Hematopoietic multipotent progenitor cell (in vitro differentiated cells): ENCODE measurements at regions not wholly inside any gene's neighbourhood (a gene's known extent, or its start where the extent isn't known, plus 50 kb on each side); places are given as distances from the start of the nearest gene placed in this dataset.
A peak's percentile ranks its signal among the peaks of the same experiment; 100 is the strongest.
"Not testable (repeated sequence)": the region's sequence is repeated elsewhere in the genome, so short reads cannot be mapped to it uniquely, and the experiment has no call there.

ENCODE experiments used
- DNase-seq, 3 donors: peaks; one replicate each; pipeline ENCODE4 v3.0.0-alpha.2; 2011 to 2015; ENCODE audit warnings: low read depth in 2 of 3, low spot score in 2 of 3

DNA sequence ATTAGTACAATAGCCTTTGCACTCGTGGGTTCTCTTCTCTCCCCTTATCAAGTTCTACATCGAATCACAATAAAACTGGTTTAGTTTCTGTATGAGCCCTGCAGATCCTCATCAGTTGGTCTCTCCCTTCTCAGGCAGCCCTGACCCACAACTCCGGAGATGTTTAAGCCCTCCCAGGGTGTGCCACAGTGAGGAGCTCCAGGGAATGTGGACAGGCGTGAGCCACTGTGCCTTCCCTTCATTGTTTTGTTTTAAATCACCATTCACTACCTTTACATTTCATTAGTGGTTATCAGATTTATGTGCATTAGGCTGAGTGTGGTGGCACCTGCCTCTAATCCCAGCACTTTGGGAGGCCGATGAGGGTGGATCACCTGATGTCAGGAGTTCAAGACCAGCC, 133.2 kb downstream of the LARP7 start:
- DNase-seq = no peak

DNA sequence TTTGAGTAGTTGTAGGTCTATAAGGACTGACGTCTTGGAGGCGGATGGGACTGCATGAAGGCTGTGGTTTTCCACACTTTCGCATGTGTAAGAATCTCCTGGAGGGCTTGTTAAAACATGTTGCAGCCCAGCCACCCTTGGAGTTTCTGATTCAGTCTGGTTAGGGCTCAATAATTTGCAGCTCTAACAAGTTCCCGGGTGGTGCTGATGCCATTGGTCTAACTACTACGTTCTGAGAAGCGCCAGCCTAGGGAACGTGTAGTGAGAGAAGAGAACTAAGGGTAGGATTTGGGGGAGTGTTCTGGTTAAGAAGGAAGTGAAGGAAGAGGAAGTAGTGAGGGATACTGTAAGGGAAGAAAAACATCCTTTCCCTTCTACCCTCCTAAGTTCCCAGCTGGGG, 138.9 kb downstream of the LARP7 start:
- DNase-seq = no peak

DNA sequence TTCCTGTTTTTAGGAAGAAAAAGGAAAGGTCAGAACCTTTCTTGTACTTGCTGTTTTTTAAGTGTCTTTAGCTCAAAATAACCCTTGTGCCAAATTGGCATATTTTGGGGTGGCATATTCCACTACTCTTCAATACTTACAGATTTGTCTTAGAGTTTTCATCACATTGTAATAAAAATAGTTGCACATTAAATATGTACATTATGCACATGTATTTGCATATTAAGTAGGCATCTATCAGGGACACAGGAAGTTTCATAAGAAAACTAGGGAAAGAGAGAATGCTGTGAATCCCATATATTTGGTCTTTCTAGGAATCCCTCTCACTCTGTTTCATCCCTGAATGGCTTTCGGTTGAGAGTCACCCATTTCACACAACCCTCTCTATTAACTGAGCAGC, 139.6 kb downstream of the LARP7 start:
- DNase-seq = no peak

DNA sequence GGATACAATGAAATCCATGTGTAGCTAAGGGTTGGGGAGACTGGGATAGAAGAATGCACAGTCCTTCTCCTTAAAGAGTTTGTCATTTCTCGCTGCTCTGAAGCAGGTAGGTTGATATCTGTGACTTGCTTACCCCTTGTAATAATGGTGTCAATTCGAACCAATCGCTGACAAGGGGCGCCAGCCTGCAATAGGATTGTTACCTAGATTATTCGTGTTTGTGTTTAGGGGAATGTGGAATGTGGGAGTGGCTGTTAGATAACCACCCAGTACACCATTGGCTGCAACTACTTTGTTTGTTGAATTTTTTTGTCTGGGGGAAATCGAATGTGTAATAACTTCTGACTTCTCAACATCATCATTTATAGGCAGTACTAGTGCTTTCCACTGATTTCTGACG, 141.6 kb downstream of the LARP7 start:
- DNase-seq = no peak

DNA sequence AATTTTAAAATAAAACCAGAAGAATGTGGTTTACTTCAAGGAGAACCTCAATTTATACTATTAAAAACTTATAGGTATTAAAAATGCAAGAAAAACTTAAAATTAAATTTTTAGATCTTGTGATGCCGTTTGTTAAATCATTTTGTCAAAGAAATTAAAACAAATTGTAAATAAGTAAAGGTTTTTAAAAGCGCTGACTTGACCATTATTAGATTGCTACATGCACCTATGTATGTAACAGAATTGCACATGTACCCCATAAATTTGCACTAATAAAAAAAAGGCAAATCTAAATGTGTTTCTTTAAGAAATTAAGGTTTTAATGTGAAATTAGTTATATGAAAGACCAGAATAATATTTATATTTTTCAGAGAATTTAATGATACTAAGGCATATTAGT, 156.1 kb downstream of the LARP7 start:
- no peak for DNase-seq

DNA sequence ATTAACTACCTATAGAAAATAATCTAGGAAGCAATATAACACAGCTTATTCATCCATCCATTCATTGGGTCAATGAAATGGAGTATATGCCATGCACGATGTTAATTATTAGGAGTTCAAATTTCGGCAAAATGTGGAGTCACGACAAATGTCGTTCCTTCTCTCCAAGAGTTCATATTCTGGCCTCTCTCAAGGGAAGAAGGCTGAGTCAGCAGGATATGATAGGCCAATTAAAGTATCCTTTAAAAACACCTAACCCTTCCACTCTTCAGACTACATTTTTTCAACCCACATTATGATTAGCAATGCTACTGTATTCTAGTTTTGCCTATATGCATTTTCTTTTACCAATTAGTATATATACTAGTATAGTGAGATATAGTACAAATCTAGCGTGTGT, 163.1 kb downstream of the LARP7 start:
- no peak for DNase-seq

DNA sequence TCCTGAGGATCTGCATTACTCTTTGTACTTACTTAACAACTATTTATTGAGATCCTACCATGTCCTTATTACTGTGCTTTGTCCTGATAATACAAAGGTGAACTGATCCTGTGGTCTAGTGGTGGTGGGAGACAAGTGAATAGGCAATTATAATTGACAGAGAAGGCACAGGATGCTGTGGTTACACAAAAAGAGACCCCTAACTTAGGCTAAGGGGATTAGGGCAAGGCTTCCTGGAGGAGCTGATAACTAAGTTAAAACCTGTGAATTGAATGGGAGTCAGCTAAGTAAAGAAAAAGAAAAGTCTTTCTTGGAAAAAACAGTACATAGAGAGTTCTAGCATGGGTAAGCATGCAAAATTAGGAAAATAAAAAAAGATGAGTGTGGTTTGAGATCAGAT, 164.4 kb downstream of the LARP7 start:
- no peak for DNase-seq

DNA sequence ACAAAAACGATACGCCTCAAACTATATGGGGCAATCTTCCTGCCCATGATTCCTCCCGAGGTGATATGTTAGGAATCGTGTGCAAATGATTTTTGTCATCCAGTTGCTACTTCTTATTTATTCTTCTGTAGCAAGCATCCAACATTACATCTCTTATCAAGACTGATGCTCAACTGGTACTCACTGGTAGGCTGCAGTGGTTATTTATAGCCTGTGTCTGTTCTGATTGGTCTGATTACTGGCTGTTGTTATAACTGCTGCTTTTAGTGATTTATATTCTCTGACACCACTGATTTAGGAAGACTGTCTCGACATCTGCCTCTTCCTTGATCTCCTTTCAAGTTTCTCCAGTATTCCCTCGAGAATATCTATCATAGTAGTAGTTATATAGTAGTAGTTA, 165.8 kb downstream of the LARP7 start:
- DNase-seq = no peak

DNA sequence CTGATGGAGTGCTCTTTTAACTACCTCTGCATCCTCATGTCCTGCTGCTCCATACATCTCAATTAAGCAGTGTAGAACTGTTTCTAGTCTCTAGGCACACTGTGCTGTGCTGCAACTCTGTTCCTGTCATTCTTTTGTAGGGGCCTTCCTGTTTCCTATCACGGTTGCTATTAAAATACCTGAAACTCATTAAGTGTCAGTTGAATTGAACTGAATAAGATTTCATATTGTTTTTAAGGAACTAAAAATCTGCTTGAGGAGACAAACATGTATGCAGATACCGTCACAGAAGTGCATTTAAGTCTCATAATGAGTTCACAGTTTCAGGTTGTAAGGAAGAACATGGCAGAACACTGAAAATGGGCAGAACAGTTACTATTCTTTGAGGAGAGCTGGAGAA, 170.1 kb downstream of the LARP7 start:
- no peak for DNase-seq

DNA sequence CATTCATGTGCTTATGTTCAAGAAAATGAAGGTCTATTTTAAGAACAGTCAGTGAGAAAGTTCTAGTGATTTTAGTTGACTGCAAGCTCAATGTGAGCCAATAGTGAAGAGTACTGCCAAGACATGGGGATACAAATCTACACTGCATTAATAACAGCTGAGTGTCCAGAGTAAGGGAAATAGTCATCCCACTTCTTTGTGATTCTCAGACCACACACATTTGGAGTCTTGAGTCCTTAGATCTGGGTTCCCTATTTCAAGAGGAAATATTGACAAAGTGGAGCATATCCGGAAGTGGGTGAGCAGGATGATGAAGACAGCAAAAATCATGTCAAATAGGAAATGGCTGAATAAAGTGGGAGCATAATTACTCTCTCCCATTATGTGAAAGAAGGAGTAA, 171.1 kb downstream of the LARP7 start:
- DNase-seq = no peak

DNA sequence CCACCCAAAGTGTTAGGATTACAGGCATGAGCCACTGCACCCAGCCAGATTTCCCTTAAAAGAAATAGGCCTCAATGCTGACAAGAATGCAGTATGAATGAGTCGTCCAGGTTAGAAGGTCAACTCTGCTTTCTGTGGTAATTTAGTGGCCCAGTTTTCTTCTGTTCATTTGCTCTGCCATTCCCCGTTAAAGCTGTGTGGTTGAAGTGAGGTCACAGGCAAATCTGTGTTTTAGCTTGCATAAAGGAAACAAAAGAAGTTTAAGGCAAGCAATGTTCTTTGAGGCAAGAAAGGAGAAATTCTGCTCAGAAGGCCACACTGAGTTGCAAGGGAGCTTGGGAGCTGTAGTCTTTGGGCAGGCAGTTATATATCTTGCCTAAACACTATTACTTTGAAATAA, 176.8 kb downstream of the LARP7 start:
- no peak for DNase-seq

DNA sequence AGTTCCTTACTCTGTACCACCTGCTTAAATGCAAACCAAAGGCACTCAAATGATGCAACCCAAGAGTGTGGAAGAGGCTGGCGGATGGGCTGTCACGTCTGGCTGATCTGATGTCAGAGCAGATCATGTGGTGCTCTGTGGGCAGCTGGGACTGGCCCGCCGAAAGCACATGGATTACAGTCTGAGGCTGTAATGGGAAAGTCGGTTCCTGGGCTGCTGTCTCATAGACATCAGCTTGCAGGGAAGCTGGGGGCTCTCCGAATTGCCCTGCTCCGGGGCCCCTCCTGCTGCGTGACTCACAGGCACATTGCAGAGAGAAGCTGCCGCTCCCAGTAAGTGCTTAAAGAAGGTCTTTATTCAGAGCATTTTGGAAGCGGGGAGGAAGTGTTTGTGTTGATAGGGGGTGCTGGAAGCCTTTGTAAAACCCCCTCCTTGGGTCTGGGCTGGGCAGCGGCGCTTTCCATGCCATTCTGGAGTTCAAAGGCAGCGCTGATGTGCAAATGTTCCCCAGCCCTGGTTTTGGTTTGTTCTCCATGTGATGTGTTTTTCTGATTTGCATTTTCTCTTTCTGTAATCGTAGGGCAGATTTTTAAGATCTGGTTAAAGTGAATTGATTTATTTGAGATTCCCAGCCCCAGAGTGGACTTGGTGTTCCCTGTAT, 181.1 kb downstream of the LARP7 start:
- DNase-seq = peak in 2 of 3 donors; percentile 21 to 50

DNA sequence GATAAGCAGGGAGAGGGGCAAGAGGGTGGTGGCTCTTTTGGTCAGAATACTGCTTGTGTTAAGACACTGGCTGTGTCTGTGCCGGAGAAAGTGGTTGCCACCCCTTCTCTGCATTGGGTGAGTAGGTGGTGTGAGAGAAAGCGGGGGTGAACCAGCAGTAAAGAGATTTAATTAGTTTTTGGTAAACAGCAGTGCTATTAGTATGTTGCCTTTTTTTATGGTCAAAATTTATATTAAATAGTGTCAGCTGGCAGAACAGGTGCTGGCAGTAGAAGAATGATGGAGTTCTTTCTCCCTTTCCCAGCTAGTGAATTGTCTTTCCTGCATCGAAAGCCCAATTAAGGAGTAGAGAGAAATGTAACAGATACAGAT, 181.6 kb downstream of the LARP7 start:
- no peak for DNase-seq

DNA sequence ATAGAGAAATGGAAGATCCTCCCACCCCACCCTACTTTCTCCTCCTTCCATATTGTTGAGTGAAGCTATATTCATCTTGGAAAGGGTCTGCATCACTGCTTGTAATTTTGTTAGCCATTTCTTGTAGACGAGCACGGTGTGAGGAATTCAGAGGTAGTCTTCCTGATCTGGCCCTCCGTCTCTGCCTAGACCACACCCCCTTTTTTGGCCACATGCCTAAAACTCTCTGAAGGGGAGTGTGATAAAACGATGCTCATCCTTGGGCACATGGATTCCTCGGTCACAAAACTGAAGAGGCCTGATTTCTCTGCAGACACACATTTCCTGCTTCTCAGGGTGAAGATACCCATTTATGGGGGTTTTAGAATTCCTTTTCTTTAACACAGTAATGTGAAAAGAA, 182.8 kb downstream of the LARP7 start:
- DNase-seq = no peak

DNA sequence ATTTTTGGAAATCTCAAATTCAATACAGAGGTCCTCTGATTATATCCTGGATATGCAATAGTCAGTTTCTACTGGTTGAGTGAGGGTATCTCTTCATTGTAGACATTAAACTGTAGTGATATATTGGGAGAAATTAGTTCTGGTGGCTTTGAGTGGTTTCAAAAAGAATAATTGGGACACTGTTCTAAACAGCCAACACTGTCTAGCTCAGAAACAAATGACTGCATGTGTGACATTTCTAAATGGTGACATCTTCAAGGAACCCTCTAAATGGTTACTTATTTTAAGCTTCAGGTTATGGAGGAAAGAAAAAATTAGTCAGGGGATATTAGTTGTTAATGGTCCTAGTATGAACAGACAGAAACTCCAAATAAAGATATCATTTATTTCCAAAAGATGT, 186.2 kb downstream of the LARP7 start:
- DNase-seq = no peak

DNA sequence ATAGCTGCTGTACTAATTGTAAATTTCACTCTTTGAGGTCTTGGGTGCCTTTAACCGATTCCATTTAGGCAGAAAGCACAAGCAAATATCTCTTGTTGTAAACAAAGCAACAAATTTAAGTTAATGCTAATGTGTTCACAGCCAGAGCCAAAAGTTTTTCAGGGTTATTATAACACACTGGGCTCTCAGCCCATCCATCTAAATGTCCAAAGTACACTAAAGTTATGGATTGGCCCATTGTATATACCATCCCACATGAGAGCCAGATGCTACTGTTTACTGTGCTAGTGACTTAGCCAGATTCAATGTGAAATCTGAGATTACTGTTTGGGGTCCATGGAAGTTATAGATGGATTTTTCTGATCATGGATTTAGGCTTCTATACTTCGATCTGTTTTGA, 186.7 kb downstream of the LARP7 start:
- no peak for DNase-seq

DNA sequence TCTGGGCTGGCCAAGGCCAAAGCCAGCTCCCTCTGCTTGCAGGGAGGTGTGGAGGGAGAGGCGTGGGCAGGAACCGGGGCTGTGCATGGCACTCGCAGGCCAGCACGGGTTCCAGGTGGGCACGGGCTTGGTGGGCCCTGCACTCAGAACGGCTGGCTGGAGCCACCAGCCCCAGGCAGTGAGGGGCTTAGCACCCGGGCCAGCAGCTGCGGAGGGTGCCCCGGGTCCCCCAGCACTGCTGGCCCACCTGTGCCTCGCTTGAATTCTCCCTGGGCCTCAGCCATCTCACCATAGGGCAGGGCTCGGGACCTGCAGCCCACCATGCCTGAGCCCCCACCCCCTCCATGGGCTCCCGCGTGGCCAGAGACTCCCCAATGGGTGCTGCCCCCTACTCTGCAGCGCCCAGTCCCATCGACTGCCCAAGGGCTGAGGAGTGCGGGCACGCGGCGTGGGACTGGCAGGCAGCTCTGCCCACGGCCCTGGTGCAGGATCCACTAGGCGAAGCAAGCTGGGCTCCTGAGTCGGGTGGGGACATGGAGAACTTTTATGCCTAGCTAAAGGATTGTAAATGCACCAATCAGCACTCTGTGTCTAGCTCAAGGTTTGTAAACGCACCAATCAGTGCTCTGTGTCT, 193.9 kb downstream of the LARP7 start:
- DNase-seq = no peak

DNA sequence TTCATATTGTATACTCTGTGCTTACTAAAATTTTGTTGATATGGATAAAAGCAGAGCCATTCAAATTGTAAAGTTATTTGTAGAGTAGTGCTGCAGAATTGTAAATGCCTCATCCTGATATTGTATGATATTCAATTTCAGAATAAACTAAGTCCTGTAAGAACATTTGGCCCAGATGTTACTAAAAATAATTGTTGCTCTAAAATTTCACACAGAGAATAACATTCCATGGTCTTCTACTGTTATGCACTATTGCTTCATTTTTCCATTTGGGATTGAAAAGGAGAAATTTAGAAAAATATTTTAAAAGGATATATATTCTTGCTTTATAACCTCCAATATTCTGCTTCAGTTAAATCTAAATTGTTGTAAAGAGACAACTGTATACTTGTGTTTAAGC, 195.6 kb downstream of the LARP7 start:
- no peak for DNase-seq

DNA sequence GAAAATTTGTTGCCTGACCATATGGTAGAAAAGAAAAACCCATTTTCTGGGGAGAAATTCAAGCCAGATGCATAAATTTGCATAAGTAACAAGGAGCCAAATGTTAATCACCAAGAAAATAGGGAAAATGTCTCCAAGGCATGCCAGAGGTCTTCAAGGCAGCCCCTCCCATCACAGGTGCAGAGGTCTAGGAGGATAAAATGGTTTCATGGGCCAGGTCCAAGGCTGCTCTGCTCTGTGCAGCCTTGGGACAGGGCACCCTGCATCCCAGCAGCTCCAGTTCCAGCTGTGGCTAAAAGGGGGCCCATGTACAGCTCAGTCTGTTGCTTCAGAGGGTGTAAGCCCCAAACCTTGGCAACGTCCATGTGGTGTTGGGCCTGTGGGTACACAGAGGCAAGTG, 200.0 kb downstream of the LARP7 start:
- DNase-seq = no peak

DNA sequence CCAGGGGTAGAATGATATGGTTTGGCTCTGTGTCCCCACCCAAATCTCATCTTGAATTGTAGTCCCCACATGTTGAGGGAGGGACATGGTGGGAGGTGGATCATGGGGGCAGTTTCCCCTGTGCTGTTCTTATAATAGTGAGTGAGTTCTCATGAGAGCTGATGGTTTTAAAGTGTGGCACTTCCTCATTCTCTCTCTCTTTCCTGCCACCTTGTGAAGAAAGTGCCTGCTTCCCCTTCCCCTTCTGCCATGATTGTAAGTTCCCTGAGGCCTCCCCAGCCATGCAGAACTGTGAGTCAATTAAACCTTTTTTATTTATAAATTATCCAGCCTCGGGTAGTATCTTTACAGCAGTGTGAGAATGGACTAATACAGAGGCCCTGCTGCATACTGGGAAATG, 201.1 kb downstream of the LARP7 start:
- DNase-seq = not testable (repeated sequence)

DNA sequence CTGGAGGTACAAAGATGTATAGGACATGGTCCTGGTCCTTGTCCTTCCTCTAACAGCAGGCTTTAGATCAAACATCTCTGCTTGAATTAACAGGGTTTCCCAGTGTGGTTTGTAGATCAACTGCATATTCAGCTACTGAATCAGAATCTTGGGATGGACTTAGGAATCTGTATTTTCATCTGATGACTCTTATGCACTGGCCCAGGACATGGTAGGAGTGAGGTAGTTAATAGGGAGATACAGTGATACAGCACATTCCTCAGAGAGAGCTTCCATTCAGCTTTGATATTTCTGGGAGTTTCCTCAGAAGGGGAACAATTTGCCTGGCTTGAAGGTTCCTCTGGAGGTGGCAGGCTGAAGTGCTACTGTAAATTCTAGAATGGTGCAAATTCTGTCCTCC, 203.1 kb downstream of the LARP7 start:
- DNase-seq = no peak

DNA sequence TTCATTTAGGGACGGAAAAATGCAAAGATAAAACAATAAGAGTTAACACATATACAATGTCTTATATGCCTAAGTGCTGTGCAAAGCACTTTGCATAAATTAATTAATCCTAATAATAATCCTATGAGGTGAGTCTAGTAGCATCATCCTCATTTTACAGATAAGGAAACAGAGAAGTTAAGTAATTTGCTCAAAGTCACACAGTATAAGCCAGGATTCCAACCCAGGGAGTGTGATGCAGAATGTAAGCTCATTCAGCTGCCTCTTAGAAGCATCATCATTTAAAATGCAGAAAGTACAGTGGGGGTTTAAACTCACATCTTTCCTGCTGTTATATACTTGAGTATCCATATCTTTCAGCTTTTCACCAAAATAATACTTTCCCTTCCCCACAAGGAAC, 203.7 kb downstream of the LARP7 start:
- DNase-seq = no peak

DNA sequence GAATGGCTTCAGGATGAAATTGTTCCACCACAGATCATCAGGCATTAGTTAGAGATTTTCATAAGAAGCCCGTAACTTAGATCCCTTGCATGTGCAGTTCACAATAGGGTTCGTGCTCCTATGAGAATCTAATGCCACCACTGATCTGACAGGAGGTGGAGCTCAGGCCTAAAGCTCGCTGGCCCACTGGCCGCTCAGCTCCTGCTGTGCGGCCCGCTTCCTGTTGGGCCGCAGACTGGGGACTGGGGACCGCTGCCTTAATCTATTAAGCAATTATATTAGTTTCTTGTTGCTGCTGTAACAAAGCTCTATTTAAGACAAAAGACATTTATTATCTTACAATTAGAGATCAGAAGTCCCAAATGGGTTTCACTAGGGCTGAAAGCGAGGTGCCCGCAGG, 205.6 kb downstream of the LARP7 start:
- no peak for DNase-seq
